Muscle of back (tissue), 3 donors: ENCODE measurements at regions not wholly inside any gene's neighbourhood (a gene's known extent, or its start where the extent isn't known, plus 50 kb on each side); places are given as distances from the start of the nearest gene placed in this dataset.
"Not testable (repeated sequence)": the region's sequence is repeated elsewhere in the genome, so short reads cannot be mapped to it uniquely, and the experiment has no call there.

ENCODE experiments used
- DNase-seq, 3 donors: peaks; one replicate each; pipeline versions ENCODE4 v3.0.0 to v3.0.0-alpha.2; 2013

DNA sequence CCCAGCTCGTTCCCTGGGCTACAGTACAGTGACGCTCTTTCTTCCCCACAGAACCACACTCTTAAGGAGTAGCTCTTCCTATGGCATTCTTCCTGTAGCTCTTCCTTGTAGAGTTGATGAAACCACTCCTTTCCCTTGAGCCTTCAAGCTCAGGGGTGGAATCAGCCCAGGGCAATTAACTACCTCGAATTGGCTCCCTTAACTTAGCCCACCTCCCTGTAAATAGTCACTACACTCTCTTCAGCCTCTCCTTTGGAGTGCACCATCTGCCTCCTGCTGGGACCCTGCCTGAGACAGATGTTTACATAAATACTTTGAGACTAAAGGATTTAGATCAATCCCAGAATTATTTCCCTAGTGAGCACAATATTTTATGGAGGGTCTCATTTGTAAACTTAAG, 537.8 kb upstream of the AUTS2 start:
- peak in 1 of 3 donors; percentile 18 for DNase-seq

DNA sequence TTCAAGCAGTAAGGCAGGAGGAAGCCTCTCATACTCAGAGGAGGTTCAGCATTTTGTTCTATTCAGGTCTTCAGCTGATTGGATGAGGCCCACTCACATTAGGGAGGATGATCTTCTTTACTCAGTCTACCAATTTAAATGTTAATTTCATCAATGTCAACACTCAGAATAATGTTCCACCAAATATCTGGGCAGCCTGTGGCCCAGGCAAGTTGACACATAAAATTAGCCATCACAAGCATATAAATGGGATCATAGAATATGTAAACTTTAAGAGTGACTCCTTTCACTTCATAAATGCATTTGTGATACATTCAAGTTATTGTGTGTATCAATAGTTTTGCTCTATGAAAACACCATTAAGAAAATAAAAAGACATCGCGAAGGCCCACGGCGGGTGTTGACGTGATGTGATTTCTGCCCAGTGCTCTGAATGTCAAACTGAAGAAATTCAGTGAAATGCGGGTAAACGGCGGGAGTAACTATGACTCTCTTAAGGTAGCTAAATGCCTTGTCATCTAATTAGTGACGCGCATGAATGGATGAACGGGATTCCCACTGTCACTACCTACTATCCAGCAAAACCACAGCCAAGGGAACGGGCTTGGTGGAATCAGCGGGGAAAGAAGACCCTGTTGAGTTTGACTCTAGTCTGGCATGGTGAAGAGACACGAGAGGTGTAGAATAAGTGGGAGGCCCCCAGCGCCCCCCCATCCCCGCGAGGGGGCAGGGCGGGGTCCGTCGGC, 536.1 kb upstream of the AUTS2 start:
- DNase-seq, result peak in 2 of 3 donors; percentile 9 to 37

DNA sequence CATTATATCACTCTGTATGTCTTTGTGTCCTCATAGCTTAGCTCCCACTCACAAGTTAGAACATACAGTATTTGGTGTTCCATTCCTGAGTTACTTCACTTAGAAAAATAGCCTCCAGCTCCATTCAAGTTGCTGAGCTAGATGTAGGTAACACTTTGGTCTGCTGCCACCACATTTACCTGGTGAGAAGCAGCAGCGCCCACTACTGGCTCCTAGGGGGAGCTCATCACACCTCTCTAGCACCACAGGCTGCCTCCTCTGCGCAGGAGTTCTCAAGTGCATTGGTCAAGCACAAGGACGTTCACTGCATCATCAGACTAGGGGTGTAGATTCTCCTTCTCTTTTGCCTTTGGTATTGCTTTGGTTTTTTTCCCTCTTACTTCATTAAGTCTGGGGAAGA, 530.9 kb upstream of the AUTS2 start:
- DNase-seq, result no peak

DNA sequence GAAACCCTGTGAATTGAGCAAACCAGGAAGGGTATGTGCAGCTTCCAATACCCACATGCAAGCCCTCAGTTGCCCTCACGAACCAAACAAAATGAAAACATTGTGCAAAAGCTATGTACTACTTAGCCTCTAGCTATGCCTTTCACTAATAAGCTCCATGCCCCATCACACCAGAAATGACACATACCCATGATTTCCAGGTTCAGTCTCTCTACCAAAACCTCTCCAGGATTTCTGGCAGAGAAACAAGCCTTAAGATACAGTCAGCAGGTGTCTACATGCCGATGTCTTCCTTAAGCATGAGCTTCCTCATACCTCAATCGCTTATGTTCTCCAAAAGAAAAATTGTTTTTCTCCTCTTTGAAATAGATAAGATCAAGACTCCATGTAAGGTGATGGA, 527.8 kb upstream of the AUTS2 start:
- no peak for DNase-seq

DNA sequence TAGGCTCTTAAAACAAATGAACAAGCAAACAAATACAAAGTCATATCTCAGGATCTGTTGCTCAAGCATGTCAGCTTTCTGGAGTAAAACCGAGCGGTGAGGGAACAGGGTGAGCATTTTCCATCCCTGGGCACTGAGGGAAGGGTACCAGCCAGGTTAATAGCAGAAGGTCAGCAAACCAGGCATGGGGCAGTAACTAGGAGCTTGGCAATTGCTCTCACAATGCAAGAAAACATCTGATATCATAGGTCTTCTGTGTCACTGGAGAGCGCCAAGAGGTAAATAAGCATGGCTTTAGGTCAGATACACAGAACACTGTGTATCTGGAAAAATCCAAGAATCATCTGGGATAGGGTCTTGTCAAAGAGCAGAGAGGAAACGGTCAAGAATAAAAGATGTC, 521.7 kb upstream of the AUTS2 start:
- DNase-seq, result no peak

DNA sequence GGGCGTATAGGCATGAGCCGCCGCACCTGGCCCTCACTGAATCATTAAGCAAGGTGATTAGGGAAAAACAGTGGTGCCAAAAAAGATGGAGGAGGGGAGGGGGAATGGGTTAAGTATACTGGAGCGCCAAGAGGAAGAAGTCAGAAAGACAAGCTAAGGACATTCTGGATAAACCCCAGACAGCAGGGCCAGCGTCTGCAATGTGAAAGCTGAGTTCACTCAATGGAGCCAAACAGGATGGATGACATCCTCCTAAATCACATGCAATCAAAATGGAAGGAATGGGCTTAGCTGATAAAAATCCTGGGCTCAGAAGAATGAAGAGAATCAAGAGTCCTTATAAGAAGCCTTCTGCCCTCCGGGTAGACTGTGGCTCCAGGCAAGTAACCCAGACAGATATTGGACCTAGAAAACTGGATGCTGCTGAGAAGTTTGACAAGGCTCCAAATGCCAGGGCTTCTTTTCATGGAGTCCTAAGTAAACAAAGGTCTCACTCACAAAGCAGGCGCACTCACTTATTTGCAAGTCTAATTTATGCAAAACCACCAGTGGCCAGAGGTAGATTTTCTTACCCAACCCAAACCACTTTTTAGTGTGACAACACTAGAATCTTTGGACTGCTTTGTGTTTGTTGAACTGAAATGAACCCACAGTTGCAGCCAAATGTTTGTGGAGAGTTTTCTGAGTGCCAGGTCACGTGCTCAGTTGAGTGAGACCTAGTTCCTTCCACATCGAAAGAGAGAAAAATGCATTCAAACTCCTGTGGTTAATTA, 519.1 kb upstream of the AUTS2 start:
- peak; percentile 43 to 81 (median 79) for DNase-seq

DNA sequence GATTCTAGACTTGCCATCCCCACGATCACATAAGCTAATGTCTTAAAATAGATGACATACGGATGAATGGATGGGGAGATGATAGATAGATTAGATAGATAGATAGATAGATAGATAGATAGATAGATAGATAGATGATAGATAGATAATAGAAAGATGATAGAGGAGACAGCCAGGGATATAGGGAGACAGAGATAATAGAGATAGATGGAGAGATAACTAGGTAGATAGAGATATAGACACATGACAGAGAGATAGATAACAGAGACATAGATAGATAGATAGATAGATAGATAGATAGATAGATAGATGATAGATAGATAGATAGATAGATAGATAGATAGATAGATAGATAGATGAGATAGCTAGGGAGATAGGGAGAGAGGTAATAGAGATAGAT, 511.0 kb upstream of the AUTS2 start:
- not testable (repeated sequence) for DNase-seq

DNA sequence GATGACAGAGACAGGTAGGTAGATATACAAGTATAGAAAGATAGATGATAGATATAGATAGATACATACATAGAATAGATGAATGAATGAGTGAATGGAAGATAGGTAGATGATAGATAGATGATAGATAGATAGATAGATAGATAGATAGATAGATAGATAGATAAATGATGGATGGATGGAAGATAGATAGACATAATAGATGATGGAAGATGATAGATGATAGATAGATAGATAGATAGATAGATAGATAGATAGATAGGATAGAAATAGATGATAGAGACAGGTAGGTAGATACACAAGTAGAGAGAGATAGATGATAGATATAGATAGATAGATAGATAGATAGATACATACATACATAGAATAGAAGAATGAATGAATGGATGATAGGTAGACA, 510.1 kb upstream of the AUTS2 start:
- DNase-seq, result no peak

DNA sequence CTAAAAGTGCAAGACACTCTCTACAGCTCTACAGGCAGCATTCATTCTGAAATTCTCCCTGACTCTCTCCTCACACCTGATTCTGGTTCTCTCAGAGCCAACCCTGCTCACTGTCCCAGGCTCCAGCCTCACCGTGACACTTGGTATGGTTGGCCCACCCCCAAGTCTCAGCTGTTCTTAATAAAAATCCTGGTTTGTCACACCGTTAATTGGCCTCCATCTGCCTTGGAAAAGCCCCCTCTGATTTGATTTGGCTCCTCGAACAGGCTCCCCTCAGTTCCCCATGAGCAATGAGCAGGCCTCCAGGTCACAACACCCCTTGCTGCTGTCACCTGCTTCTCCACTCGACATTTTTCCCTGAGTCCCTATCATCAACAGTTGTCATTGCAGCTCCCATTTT, 507.3 kb upstream of the AUTS2 start:
- no peak for DNase-seq

DNA sequence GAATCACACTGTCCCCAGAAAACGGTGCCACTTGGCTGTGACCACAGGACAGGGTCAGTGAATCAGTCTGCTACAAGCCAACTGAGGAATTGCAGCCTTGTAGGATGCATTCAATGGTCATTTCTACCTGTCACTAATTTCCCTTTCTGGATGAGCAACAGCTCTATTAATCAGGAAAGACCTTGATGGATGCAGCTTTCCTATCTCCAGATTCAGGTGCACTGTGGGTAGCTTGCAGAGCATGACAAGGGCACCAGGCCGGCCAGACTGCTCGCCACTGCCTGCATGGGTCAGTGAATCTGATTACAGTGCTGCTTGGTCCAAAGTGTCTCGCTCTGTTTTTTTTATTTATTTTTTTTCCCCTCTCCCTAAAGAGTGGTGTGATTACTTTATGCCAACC, 506.8 kb upstream of the AUTS2 start:
- no peak for DNase-seq

DNA sequence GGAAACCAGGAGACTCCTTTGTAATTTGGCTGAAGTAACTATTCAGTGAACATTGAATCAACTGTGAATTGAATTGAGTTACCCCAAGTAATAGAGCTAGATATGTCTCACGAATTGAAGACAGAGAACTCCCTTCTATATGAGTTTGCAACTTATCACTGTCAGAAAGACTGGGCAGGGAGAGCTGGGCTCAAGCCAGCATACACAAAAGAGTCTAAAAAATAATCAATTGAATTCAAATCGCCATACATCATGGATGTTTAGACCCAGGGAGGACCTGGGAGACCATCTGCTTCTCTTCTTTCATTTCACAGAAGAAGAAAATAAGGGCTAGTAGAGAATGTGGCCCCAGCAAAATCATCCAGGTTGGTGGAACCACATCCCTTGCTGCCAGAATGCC, 503.1 kb upstream of the AUTS2 start:
- no peak for DNase-seq

DNA sequence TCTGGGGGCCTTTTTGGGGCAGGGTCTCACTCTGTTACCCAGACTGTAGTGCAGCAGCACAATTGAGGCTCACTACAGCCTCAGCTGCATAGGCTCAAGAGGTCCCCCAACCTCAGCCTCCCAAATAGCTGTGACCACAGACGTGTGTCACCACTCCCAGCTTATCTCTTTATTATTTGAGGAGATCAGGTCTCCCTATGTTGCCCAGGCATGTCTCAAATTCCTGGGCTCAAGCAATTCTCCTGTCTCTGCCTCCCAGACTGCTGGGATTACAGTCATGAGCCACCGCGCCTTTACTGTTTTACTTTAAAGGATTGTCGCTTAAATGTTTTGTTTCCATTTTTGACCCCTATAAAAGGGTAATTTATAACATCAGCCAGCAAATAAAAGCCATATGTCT, 502.6 kb upstream of the AUTS2 start:
- no peak for DNase-seq

DNA sequence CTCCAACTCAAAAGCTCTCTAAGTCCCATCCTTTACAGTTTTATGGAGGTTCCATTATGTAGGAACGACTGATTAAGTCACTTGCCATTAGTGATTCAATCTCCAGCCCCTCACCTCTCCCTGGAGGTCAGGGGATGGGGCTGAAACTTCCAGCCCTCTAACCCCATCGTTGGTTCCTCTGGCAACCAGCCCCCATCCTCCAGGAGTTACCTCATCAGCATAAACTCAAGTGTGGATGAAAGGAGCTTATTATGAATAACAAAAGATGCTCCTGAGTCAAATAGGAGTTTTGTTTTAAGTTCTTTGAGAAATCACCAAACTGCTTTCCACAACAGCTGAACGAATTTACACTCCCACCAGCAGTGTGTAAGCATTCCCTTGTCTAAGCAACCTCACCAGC, 494.3 kb upstream of the AUTS2 start:
- no peak for DNase-seq

DNA sequence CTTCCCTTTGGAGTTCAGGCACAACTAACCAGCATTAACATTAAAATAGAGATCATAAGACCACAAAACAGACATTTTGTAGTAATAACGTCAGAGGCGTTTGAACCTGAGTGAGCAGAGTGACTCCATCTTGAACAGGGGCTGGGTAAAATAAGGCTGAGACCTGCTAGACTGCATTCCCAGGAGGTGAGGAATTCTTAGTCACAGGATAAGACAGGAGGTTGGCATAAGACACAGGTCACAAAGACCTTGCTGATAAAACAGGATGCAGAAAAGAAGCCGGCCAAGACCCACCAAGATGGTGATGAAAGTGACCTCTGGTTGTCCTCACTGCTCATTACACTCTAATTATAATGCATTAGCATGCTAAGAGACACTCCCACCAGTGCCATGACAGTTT, 493.2 kb upstream of the AUTS2 start:
- DNase-seq, result no peak

DNA sequence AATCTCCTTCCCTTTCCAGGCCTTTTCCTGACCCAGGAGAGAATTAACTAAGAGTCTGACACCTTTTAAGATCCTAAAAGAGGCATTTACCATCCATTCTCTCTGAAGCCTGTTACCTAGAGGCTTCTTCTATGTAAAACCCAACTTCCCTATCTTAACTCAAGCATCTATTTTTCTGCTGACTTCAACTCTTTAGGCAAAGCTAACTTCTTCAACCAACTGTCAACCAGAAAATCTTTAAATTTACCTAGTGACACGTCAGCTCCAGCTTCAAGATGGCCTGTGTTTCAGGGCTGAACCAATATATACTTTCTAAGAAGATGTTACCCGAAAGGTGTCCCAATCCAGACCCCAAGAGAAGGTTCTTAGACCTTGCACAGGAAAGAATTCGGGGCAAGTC, 492.3 kb upstream of the AUTS2 start:
- no peak for DNase-seq

DNA sequence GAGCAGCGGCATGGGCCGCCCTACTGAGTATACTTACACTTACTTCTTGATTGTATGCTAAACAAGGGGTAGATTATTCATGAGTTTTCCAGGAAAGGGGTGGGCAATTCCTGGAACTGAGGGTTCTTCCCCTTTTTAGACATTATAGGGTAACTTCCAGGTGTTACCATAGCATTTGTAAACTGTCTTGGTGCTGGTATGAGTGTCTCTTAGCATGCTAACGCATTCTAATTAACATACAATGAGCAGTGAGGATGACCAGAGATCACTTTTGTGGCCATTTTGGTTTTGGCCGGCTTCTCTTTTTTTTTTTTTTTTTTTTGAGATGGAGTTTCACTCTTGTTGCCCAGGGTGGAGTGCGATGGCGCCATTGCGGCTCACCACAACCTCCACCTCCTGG, 491.8 kb upstream of the AUTS2 start:
- DNase-seq, result not testable (repeated sequence)

DNA sequence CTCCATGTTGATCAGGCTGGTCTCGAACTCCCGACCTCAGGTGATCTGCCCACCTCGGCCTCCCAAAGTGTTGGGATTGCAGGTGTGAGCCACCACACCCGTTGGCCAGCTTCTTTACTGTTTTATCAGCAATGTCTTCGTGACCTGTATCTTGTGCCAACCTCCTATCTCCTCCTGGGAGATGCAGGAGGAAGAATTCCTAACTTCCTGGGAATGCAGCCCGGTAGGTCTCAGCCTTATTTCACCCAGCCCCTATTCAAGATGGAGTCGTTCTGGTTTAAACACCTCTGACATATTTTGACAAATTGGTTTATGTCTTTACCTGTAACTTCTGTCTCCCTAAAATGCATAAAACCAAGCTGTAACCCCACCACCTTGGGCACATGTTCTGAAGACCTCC, 491.3 kb upstream of the AUTS2 start:
- not testable (repeated sequence) for DNase-seq

DNA sequence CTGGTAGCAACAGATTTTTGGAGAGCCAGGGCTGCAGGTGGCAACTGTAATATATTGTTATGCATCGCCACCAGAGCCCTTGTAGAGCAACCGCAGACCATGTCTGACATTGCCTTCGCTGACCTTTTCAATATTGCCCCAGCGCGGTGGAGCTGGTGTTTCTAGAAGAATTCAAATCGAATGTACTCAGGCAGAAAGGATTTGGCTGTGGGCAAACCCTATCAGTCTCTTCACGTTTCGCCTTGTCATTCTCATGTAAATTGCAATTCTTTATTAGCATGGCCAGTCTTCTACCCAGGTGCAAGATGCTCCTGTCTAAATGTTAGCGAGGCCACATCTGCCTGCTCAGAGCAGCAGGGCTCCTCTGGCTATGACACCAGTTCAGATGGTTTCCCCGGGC, 490.2 kb upstream of the AUTS2 start:
- DNase-seq, result no peak

DNA sequence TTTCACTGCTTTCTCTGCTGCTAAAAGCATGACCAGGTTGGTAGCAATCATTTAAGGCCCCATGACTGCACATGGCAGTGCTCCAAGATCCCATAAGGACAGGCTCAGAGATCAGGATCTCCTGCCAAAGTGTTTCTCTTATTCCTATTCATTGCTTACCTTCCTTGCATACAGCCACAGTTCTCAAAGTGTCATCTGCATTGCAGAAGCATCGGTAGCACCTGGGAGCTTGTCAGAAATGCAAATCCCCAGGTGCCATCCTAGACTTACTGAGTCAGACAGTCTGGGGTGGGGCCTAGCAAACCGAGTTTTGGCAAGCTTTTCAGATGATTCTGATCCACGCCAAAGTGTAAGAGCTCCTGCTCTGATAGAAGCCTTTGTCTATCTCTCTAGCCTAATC, 489.0 kb upstream of the AUTS2 start:
- DNase-seq, result no peak

DNA sequence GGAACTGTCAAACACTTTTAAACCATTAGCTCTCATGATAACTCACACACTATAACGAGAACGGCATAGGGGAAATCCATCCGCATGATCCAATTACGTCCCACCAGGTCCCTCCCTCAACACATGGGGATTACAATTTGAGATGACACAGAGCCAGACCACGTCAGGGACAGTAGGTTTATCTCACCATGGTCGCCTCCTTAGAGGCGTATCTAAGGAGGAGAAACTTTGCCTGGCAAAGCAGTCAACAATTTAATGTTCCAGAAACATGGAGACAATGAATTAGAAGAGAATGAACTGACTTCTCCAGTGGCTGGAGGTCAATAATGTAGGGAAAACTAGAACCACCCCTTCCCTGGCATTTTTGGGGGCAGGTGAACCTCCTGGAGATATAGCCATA, 488.4 kb upstream of the AUTS2 start:
- no peak for DNase-seq

DNA sequence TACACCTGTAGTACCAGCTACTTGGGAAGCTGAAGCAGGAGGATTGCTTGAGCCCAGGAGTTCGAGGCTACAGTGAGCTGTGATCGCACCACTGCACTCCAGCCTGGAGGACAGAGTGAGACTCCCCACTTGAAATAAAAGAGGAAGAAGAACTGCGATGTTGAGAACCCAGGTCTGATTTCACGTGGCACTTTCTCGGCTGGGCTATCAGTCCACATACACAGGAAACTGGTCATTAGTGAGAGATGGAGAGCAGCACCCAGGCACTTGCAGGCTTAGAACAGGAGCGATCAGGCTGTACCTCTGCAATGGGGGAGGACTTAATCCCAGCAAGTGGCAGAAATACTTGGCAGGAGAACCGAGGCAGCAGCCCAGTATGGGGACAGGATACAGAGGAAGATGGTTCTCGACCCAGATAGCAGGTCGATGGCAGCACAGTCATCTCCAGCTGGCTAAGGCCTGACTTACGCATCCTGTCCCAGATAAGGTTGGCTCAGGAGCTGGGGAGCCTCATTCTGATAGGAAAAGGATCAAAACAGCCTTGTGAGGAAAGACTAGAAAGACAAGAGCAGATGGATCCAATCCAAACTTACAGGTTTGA, 487.7 kb upstream of the AUTS2 start:
- no peak for DNase-seq

DNA sequence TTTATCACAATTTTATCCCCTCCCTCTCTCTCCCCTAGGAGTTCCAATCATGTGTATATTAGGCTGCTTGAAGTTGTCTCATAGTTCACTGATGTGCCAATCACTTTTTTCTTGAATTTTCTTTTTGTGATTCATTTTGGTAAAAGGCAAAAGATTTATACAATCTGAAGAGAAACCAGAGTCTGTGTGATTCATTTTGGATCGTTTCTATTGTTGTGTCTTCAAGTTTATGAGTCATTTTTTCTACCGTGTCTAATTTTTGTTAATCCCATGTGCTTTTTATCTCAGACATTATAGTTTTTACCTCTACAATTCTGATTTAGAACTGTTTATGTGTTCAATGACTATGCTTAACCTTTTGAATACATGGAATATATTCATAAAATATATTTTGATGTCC, 483.9 kb upstream of the AUTS2 start:
- peak in 1 of 3 donors; percentile 31 for DNase-seq

DNA sequence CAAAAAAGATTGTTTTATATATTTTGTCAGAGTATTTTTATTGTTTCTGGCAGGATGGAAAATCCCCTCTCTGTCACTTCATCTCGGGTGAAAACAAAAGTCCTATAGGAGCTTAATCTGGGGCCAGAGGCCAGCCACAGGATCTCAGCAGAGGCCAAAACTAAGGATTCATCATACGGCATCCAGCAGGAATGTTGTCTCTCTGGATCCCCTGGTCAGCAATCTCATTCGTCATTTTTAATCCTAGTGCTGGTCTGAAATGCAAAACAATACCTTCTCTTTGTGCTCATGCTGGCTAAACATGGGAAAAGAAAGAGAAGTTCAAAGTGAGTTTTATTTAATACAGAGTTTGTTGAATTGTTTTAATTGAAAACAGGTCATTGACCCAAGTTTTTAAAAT, 482.5 kb upstream of the AUTS2 start:
- peak in 2 of 3 donors; percentile 7 to 13 for DNase-seq
